GM23248 (cell line): ENCODE measurements at regions not wholly inside any gene's neighbourhood (a gene's known extent, or its start where the extent isn't known, plus 50 kb on each side); places are given as distances from the start of the nearest gene placed in this dataset.
A peak's percentile ranks its signal among the peaks of the same experiment; 100 is the strongest.
"Not testable (repeated sequence)": the region's sequence is repeated elsewhere in the genome, so short reads cannot be mapped to it uniquely, and the experiment has no call there.

Experiments used
- DNase-seq: peaks from one replicate; pipeline ENCODE4 v3.0.0-alpha.2; 2015
- H2AFZ ChIP-seq: fragments of 200-600 bp; sonication (generic); 2 replicates; pipeline ENCODE4 v1.6.1; 2016; ENCODE audit warnings: antibody characterized with exemption
- H3F3A ChIP-seq: fragments of 200-600 bp; sonication (generic); 2 replicates; pipeline ENCODE4 v1.6.1; 2016; ENCODE audit warnings: mild to moderate bottlenecking, antibody characterized with exemption, mixed run types; ENCODE audit not compliant: insufficient read depth
- H3K27ac ChIP-seq: fragments of 200-600 bp; sonication (generic); 2 replicates; pipeline ENCODE4 v1.5.1; 2016; ENCODE audit warnings: mild to moderate bottlenecking
- H3K27me3 ChIP-seq: fragments of 200-600 bp; sonication (generic); replicated peaks from 2 replicates; pipeline ENCODE4 v1.6.1; 2016; ENCODE audit warnings: mild to moderate bottlenecking; ENCODE audit not compliant: insufficient read depth
- H3K36me3 ChIP-seq: fragments of 200-600 bp; sonication (generic); 2 replicates; pipeline ENCODE4 v1.6.1; 2016; ENCODE audit warnings: low read depth, mild to moderate bottlenecking
- H3K4me1 ChIP-seq: fragments of 200-600 bp; sonication (generic); 2 replicates; pipeline ENCODE4 v1.6.1; 2016; ENCODE audit warnings: mild to moderate bottlenecking; ENCODE audit not compliant: insufficient read depth
- H3K4me2 ChIP-seq: fragments of 200-600 bp; sonication (generic); one replicate; pipeline ENCODE4 v1.6.1; 2016; ENCODE audit warnings: mild to moderate bottlenecking; ENCODE audit not compliant: unreplicated experiment
- H3K4me3 ChIP-seq: fragments of 200-600 bp; sonication (generic); 2 replicates; pipeline ENCODE4 v1.5.1; 2016; ENCODE audit warnings: mild to moderate bottlenecking
- H3K79me2 ChIP-seq: fragments of 200-600 bp; sonication (generic); 2 replicates; pipeline ENCODE4 v1.6.1; 2016; ENCODE audit warnings: mild to moderate bottlenecking; ENCODE audit not compliant: insufficient read depth
- H3K9ac ChIP-seq: fragments of 200-600 bp; sonication (generic); 2 replicates; pipeline ENCODE4 v1.6.1; 2016; ENCODE audit warnings: mild to moderate bottlenecking
- H3K9me2 ChIP-seq: fragments of 200-600 bp; sonication (generic); 2 replicates; pipeline ENCODE4 v1.6.1; 2016; ENCODE audit warnings: mixed run types, mild to moderate bottlenecking, moderate library complexity; ENCODE audit not compliant: insufficient read depth
- H3K9me3 ChIP-seq: fragments of 200-600 bp; sonication (generic); one replicate; pipeline ENCODE4 v1.6.1; 2017; ENCODE audit warnings: low read depth
- H4K20me1 ChIP-seq: fragments of 200-600 bp; sonication (generic); 2 replicates; pipeline ENCODE4 v1.6.0; 2016; ENCODE audit not compliant: insufficient read depth
- EZH2 ChIP-seq: fragments of 200-600 bp; sonication (generic); IDR thresholded peaks from 2 replicates; pipeline ENCODE4 v1.6.1; 2018; ENCODE audit warnings: antibody characterized with exemption, mild to moderate bottlenecking; ENCODE audit not compliant: insufficient read depth, poor library complexity, severe bottlenecking
- EZH2phosphoT487 ChIP-seq: fragments of 200-600 bp; sonication (generic); IDR thresholded peaks from 2 replicates; pipeline ENCODE4 v1.6.1; 2018; ENCODE audit warnings: antibody characterized with exemption, moderate library complexity, mild to moderate bottlenecking, low read depth; ENCODE audit not compliant: insufficient read depth
- WGBS, 2 experiments: methylation state at CpG; one replicate each; pipeline ENCODE4 v1.1.6; 2015 to 2017; ENCODE audit warnings: low lambda C conversion rate in 2 of 2, low coverage in 1 of 2; ENCODE audit errors: missing lambda C conversion rate in 2 of 2; 5-methylcytosine and 5-hydroxymethylcytosine counted together
- in situ Hi-C: fragments of 300-500 bp; cut with MboI; formaldehyde crosslinking; loops from 2 replicates; pipeline ENCODE4 v1.15.0; 2020

DNA sequence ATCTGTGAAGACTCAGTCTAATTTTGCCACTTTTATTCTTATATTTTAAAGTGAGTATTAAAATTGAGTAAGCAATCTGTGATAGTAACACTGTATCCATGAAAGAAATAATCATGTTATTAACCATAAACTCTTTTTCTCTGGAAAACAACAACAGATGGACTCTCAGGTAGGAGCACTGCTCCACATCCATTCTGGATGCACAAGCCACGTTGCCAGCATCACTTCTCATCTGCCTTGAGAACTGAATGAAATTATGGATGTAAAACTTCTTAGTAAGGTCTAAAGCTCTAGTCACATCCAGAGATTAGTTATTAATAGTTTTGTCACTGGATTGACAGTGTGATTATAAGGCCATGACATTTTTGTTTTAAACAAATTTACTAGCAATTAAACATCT is 489.1 kb upstream of the SYT1 start:
- Histone ChIP-seq H3K9me3 (no peaks in the 10 kb centered on the region), H2AFZ (no peak overlapping the region), H3K4me3 (no peak overlapping the region), H3K36me3 (no peaks in the 10 kb centered on the region), H3K27ac (no peak overlapping the region), H3F3A (no peaks in the 10 kb centered on the region), H3K4me2 (no peak overlapping the region), H3K9ac (no peak overlapping the region), H3K79me2 (no peaks in the 10 kb centered on the region), H4K20me1 (no peaks in the 10 kb centered on the region), H3K9me2 (no peaks in the 10 kb centered on the region), H3K27me3 (no peaks in the 10 kb centered on the region), H3K4me1 (no peaks in the 10 kb centered on the region)
- in situ Hi-C loops = no loop called here
- WGBS, 2 experiments = 49 to 63% methylated on average over 1 of the region's 1 CpG
- DNase-seq = no peak
- TF ChIP-seq EZH2 (no peak), EZH2phosphoT487 (no peak)

DNA sequence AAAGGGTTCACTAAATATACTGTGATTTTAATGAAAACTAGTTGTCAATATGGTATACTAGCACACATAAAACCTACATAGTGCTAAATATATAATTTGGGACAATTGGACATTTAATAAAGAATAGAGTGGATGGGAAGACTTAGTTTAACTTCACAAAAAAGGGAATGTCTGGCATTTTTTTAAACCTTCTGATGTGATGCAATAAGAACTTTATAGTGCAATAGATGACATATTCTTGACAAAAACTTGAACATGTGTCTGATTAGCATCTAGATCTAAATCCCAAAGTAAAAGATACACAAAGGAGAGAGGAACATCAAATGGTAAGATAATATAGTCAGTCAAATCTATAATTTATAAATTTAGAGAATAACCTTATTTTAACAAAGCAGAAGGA is 488.3 kb upstream of the SYT1 start:
- no peak overlapping the region for H3K9ac ChIP-seq
- no peaks in the 10 kb centered on the region for H3F3A ChIP-seq
- in situ Hi-C loops = no loop called here
- no peaks in the 10 kb centered on the region for H3K9me2 ChIP-seq
- TF ChIP-seq EZH2 = no peak
- H2AFZ ChIP-seq = 0 out of 2 replicates have a peak overlapping the region, but pooled peaks have one; percentile 13
- H3K4me3 ChIP-seq = no peak overlapping the region
- no peak overlapping the region for H3K27ac ChIP-seq
- H3K4me1 ChIP-seq = no peaks in the 10 kb centered on the region
- DNase-seq = no peak
- no peaks in the 10 kb centered on the region for H3K79me2 ChIP-seq
- H3K36me3 ChIP-seq = no peaks in the 10 kb centered on the region
- H3K4me2 ChIP-seq = no peak overlapping the region
- no peaks in the 10 kb centered on the region for H3K27me3 ChIP-seq
- H3K9me3 ChIP-seq = no peaks in the 10 kb centered on the region
- H4K20me1 ChIP-seq = no peaks in the 10 kb centered on the region

GRCh38 chr12:78379065-78379464 is 485.5 kb upstream of the SYT1 start:
- H3K9ac ChIP-seq, H3K79me2 ChIP-seq, in situ Hi-C loops, H3K9me3 ChIP-seq, H3K27me3 ChIP-seq, H3K4me3 ChIP-seq, H4K20me1 ChIP-seq, H3F3A ChIP-seq, H3K4me2 ChIP-seq, H3K4me1 ChIP-seq, H2AFZ ChIP-seq, H3K9me2 ChIP-seq, H3K27ac ChIP-seq, H3K36me3 ChIP-seq, DNase-seq: not testable (repeated sequence)
- WGBS, 2 experiments = 52 to 55% methylated on average over 2 of the region's 2 CpGs

GRCh38 chr12:78383414-78383813 is 481.2 kb upstream of the SYT1 start:
- in situ Hi-C loops = no loop called here
- no peaks in the 10 kb centered on the region for H3K79me2 ChIP-seq
- DNase-seq = no peak
- no peak overlapping the region for H3K4me2 ChIP-seq
- 83 to 93% methylated on average over 2 of the region's 2 CpGs for WGBS, 2 experiments
- no peaks in the 10 kb centered on the region for H3F3A ChIP-seq
- no peak overlapping the region for H3K27ac ChIP-seq
- no peaks in the 10 kb centered on the region for H3K9me3 ChIP-seq
- H3K9ac ChIP-seq = no peak overlapping the region
- H4K20me1 ChIP-seq = no peaks in the 10 kb centered on the region
- peaks cover 12% of the 10 kb centered on the region; the same call in 1 of the 2 replicates for H3K4me1 ChIP-seq
- no peaks in the 10 kb centered on the region for H3K36me3 ChIP-seq
- H3K9me2 ChIP-seq = no peaks in the 10 kb centered on the region
- TF ChIP-seq EZH2 (no peak), EZH2phosphoT487 (no peak)
- H3K27me3 ChIP-seq = no peaks in the 10 kb centered on the region
- no peak overlapping the region for H2AFZ ChIP-seq
- H3K4me3 ChIP-seq = no peak overlapping the region

GRCh38 chr12:78384541-78384940 is 480.0 kb upstream of the SYT1 start:
- H3K4me3 ChIP-seq = no peak overlapping the region
- 75 to 78% methylated on average over 6 of the region's 6 CpGs for WGBS, 2 experiments
- TF ChIP-seq EZH2 = no peak

More at GRCh38 chr12:78384541-78384940, 480.0 kb upstream of the SYT1 start:
- Histone ChIP-seq H3K4me1 (peaks cover 12% of the 10 kb centered on the region; the same call in 1 of the 2 replicates), H3K4me2 (no peak overlapping the region), H3K27me3 (no peaks in the 10 kb centered on the region), H3K9me2 (no peaks in the 10 kb centered on the region), H4K20me1 (no peaks in the 10 kb centered on the region), H3K79me2 (no peaks in the 10 kb centered on the region), H3K36me3 (no peaks in the 10 kb centered on the region), H3K27ac (no peak overlapping the region), H3K9ac (no peak overlapping the region), H2AFZ (no peak overlapping the region), H3K9me3 (no peaks in the 10 kb centered on the region), H3F3A (no peaks in the 10 kb centered on the region)
- DNase-seq = no peak
- in situ Hi-C loops = no loop called here
